ENCODE measurements at regions not wholly inside any gene's neighbourhood (a gene's known extent, or its start where the extent isn't known, plus 50 kb on each side); places are given as distances from the start of the nearest gene placed in this dataset.

- WGBS, 2 experiments (ENCODE audit: extremely low coverage in 2 of 2, insufficient read length in 1 of 2), result 78% methylated on average over 3 of the region's 6 CpGs; no CpG with 5 or more reads in 1 of the 2 experiments
- H3K9me3 ChIP-seq (ENCODE audit: control insufficient read depth, insufficient read depth, low read length), result peaks cover 30% of the 10 kb centered on the region
- H4K20me1 ChIP-seq (ENCODE audit: insufficient read depth, low read length), result no peaks in the 10 kb centered on the region
- H3K9ac ChIP-seq (ENCODE audit: low read depth, low read length), result no peak overlapping the region
- no peak overlapping the region for H2AK5ac ChIP-seq (ENCODE audit: low read depth, low read length)
- intact Hi-C loops (cut with micrococcal nuclease) (no loop called here), in situ Hi-C loops (cut with MboI; ENCODE audit: low sequenced_read_pairs) (no loop called here), dilution Hi-C loops (cut with HindIII; ENCODE audit: low sequenced_read_pairs, unreplicated experiment) (no loop called here)
- no peaks in the 10 kb centered on the region for H3K9me1 ChIP-seq (ENCODE audit: insufficient read depth, low read length)
- no peaks in the 10 kb centered on the region for H3K4me1 ChIP-seq (ENCODE audit: control insufficient read depth, insufficient read depth, low read length)
- H3K27me3 ChIP-seq (ENCODE audit: control insufficient read depth, insufficient read depth, low read length), result no peaks in the 10 kb centered on the region
- H3K56ac ChIP-seq (ENCODE audit: extremely low read depth, insufficient read depth, low read length), result no peak overlapping the region
- no peak overlapping the region for H3K23ac ChIP-seq (ENCODE audit: low read depth, low read length)
- H2BK20ac ChIP-seq (ENCODE audit: low read depth, low read length), result no peak overlapping the region
- no peak overlapping the region for H3K4ac ChIP-seq (ENCODE audit: low read depth, low read length)
- CTCF ChIA-PET, result no interaction called here
- H4K8ac ChIP-seq (ENCODE audit: low read depth in 2 of 2, low read length in 2 of 2), result no peak overlapping the region
- no peak for ATAC-seq (ENCODE audit: low read depth)
- no peak overlapping the region for H4K91ac ChIP-seq (ENCODE audit: insufficient read depth, low read depth, low read length)
- no peak overlapping the region for H3K27ac ChIP-seq (ENCODE audit: insufficient read depth, low read length)
- no peak overlapping the region for H2BK5ac ChIP-seq (ENCODE audit: low read depth, low read length, poor library complexity, severe bottlenecking)
- H3K14ac ChIP-seq (replicated peaks; ENCODE audit: low read depth, low read length), result no peak overlapping the region
- BruUV-seq (replicated peaks), result no TSS peak
- TF ChIP-seq RAD21 (IDR thresholded peaks at IDR 0.05; ENCODE audit: low read length), result no peak
- TF ChIP-seq FOS (IDR thresholded peaks at IDR 0.05; ENCODE audit: low read depth, low read length), result no peak
- TF ChIP-seq CTCF (conservative IDR thresholded peaks at IDR 0.05; ENCODE audit: low read depth, low read length), result no peak
- no peak for TF ChIP-seq CEBPB (IDR thresholded peaks at IDR 0.05; ENCODE audit: low read depth, low read length)
- no peak for TF ChIP-seq RFX5 (IDR thresholded peaks at IDR 0.05; ENCODE audit: low read depth, low read length)
- no peak for TF ChIP-seq MAZ (IDR thresholded peaks at IDR 0.05; ENCODE audit: borderline replicate concordance, low read depth, low read length)
- no peak for TF ChIP-seq USF2 (IDR thresholded peaks at IDR 0.05; ENCODE audit: low read depth, low read length)
- no peak for TF ChIP-seq POLR2A (IDR thresholded peaks at IDR 0.05; ENCODE audit: low read depth, low read length)
- TF ChIP-seq ELK1 (IDR thresholded peaks at IDR 0.05; ENCODE audit: borderline replicate concordance, low read depth, low read length), result no peak
- TF ChIP-seq CHD1 (IDR thresholded peaks at IDR 0.05; ENCODE audit: low read depth, low read length), result no peak
- TF ChIP-seq RCOR1 (IDR thresholded peaks at IDR 0.05; ENCODE audit: insufficient replicate concordance, low read length), result no peak
- no peak for TF ChIP-seq SMC3 (IDR thresholded peaks at IDR 0.05; ENCODE audit: low read depth, low read length)
- TF ChIP-seq MAFK (IDR thresholded peaks at IDR 0.05; ENCODE audit: low read depth, low read length), result no peak
- TF ChIP-seq NFE2L2 (IDR thresholded peaks at IDR 0.05; ENCODE audit: low read depth, low read length), result no peak
- no peak overlapping the region for H3K18ac ChIP-seq (ENCODE audit: low read depth, low read length)
- no peak overlapping the region for H2AFZ ChIP-seq (replicated peaks; ENCODE audit: low read length, poor library complexity)
- H3K36me3 ChIP-seq (ENCODE audit: control insufficient read depth, insufficient read depth, low read length), result no peaks in the 10 kb centered on the region
- no peak overlapping the region for H4K5ac ChIP-seq (ENCODE audit: low read depth, low read length)
- no peak overlapping the region for H2AK9ac ChIP-seq (replicated peaks; ENCODE audit: low read depth, low read length, poor library complexity)
- no peaks in the 10 kb centered on the region for H3K79me1 ChIP-seq (ENCODE audit: low read depth in 1 of 2, low read length in 2 of 2)
- DNase-seq, result no peak
- no peak overlapping the region for H2BK120ac ChIP-seq (ENCODE audit: low read depth, low read length)
- H3K4me2 ChIP-seq (ENCODE audit: low read depth, low read length), result no peak overlapping the region
- POLR2A ChIA-PET (ENCODE audit: unreplicated experiment), result no interaction called here
- H2BK15ac ChIP-seq (ENCODE audit: low read depth, low read length), result no peak overlapping the region
- no peak overlapping the region for H3K4me3 ChIP-seq (ENCODE audit: insufficient read depth, low read depth, low read length)
These were observed 175.5 kb upstream of the MYT1L start for GRCh38 chr2:2506536-2506935.
